OCI-LY7 (cell line): ENCODE measurements at regions not wholly inside any gene's neighbourhood (a gene's known extent, or its start where the extent isn't known, plus 50 kb on each side); places are given as distances from the start of the nearest gene placed in this dataset.

Source experiments
- BruUV-seq: library from RNA; stranded (reverse); fragments of 400-500 nt; replicated peaks from 2 replicates; lab custom pipeline; 2021; lab: Mats Ljungman, UMichigan
- CTCF ChIA-PET: fragments of 300-600 bp; sonication (Branson Sonifier 250); formaldehyde crosslinking; loops from one replicate; lab custom pipeline; 2022; ENCODE audit warnings: antibody characterized with exemption; ENCODE audit not compliant: unreplicated experiment; lab: Charles Lee
- POLR2A ChIA-PET: fragments of 300-600 bp; sonication (Branson Sonifier 250); formaldehyde crosslinking; loops from one replicate; lab custom pipeline; 2022; ENCODE audit warnings: antibody characterized with exemption; lab: Charles Lee
- DNase-seq: peaks from one replicate; pipeline ENCODE4 v3.0.0-alpha.2; 2015; ENCODE audit warnings: low spot score
- H2AFZ ChIP-seq: fragments of 200-600 bp; sonication (generic), shearing (Covaris generic); 2 replicates; pipeline ENCODE4 v1.6.1; 2014; ENCODE audit warnings: mild to moderate bottlenecking, antibody characterized with exemption, low read length, moderate library complexity
- H3K27ac ChIP-seq: fragments of 200-600 bp; sonication (generic); 2 replicates; pipeline ENCODE4 v1.5.1; 2014; ENCODE audit warnings: mixed run types, low read depth, mild to moderate bottlenecking, moderate library complexity, low read length, inconsistent platforms; ENCODE audit not compliant: poor library complexity, severe bottlenecking
- H3K36me3 ChIP-seq: fragments of 200-600 bp; sonication (generic); 2 replicates; pipeline ENCODE4 v1.6.1; 2014; ENCODE audit warnings: mild to moderate bottlenecking, antibody characterized with exemption, low read length, moderate library complexity, mixed read lengths; ENCODE audit not compliant: insufficient read depth
- H3K4me1 ChIP-seq: fragments of 200-600 bp; sonication (generic); 2 replicates; pipeline ENCODE4 v1.5.1; 2014; ENCODE audit warnings: mild to moderate bottlenecking, low read length; ENCODE audit not compliant: insufficient read depth, poor library complexity, severe bottlenecking
- H3K4me2 ChIP-seq: fragments of 200-600 bp; sonication (generic); 2 replicates; pipeline ENCODE4 v1.6.1; 2014; ENCODE audit warnings: mild to moderate bottlenecking, low read length
- H3K4me3 ChIP-seq: fragments of 200-600 bp; sonication (generic); 2 replicates; pipeline ENCODE4 v1.5.1; 2014; ENCODE audit warnings: mild to moderate bottlenecking, low read depth, low read length; ENCODE audit not compliant: poor library complexity, severe bottlenecking
- H3K79me2 ChIP-seq: fragments of 200-600 bp; sonication (generic); 2 replicates; pipeline ENCODE4 v1.6.1; 2016; ENCODE audit warnings: low read depth, mild to moderate bottlenecking, low read length, moderate library complexity, mixed read lengths; ENCODE audit not compliant: insufficient read depth
- H3K9me2 ChIP-seq: fragments of 200-600 bp; sonication (generic); 2 replicates; pipeline ENCODE4 v1.6.1; 2016; ENCODE audit warnings: mild to moderate bottlenecking, low read length, mixed read lengths; ENCODE audit not compliant: insufficient read depth
- H3K9me3 ChIP-seq: fragments of 200-600 bp; sonication (generic); 2 replicates; pipeline ENCODE4 v1.6.1; 2014; ENCODE audit warnings: mild to moderate bottlenecking, mixed run types, low read length, mixed read lengths
- H4K20me1 ChIP-seq: fragments of 200-600 bp; sonication (generic); 2 replicates; pipeline ENCODE4 v1.6.1; 2014; ENCODE audit warnings: mild to moderate bottlenecking, antibody characterized with exemption, low read length, moderate library complexity, mixed read lengths; ENCODE audit not compliant: insufficient read depth
- CTCF ChIP-seq: fragments of 200-600 bp; sonication (generic); conservative IDR thresholded peaks from 2 replicates; pipeline ENCODE4 v1.5.1; 2014; ENCODE audit warnings: mild to moderate bottlenecking, antibody characterized with exemption, low read length, moderate library complexity, mixed read lengths
- EZH2phosphoT487 ChIP-seq: fragments of 200-600 bp; sonication (generic); IDR thresholded peaks from 2 replicates; pipeline ENCODE4 v1.6.1; 2018; ENCODE audit warnings: low read depth, borderline replicate concordance, mild to moderate bottlenecking, mixed run types, antibody characterized with exemption, low read length, moderate library complexity, mixed read lengths
- intact Hi-C: fragments of 100-400 bp; cut with micrococcal nuclease; formaldehyde crosslinking; loops from one replicate; pipeline ENCODE4 v1.10.0; 2022; ENCODE audit not compliant: unreplicated experiment

- intact Hi-C loops = no loop called here
- no peak for TF ChIP-seq CTCF
- no peak for TF ChIP-seq EZH2phosphoT487
- no peak for DNase-seq
- Histone ChIP-seq H3K4me1 (no peaks in the 10 kb centered on the region), H3K9me3 (no peaks in the 10 kb centered on the region), H2AFZ (no peak overlapping the region), H3K9me2 (no peaks in the 10 kb centered on the region), H3K27ac (no peak overlapping the region), H3K79me2 (no peaks in the 10 kb centered on the region), H3K4me3 (no peak overlapping the region), H3K36me3 (no peaks in the 10 kb centered on the region), H4K20me1 (no peaks in the 10 kb centered on the region), H3K4me2 (no peak overlapping the region)
- ChIA-PET CTCF (no interaction called here), POLR2A (no interaction called here)
- no TSS peak for BruUV-seq
These were observed 980.9 kb upstream of the GJE1 start for GRCh38 chr6:141151710-141152417.

DNA sequence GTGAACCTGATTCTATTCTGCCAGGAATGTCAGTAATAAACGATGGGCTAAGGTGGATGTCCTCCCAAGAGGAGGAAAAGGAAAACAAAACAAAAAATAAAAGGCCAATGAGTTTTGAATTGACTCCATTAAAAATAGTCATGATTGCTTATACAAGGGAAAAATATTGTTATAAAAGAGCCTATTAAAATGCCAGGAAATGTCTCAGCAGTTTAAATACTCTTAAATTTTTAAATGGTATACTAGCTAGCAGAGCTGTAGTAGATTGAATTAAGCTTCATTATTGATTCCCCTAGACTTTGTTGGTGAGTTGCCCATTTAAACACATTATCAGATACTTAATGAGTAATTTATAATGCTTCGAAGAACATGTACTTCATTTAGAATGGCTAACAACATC, 990.9 kb upstream of the GJE1 start:
- BruUV-seq = no TSS peak
- Histone ChIP-seq H3K27ac (no peak overlapping the region), H4K20me1 (no peaks in the 10 kb centered on the region), H3K9me3 (no peaks in the 10 kb centered on the region), H2AFZ (no peak overlapping the region), H3K4me1 (no peaks in the 10 kb centered on the region), H3K9me2 (no peaks in the 10 kb centered on the region), H3K4me3 (no peak overlapping the region), H3K4me2 (no peak overlapping the region), H3K79me2 (no peaks in the 10 kb centered on the region), H3K36me3 (no peaks in the 10 kb centered on the region)
- ChIA-PET CTCF (no interaction called here), POLR2A (no interaction called here)
- intact Hi-C loops = no loop called here
- DNase-seq = no peak
- no peak for TF ChIP-seq EZH2phosphoT487
- TF ChIP-seq CTCF = no peak

- TF ChIP-seq CTCF (no peak), EZH2phosphoT487 (no peak)
- no peak overlapping the region for H3K4me2 ChIP-seq
These were observed 991.8 kb upstream of the GJE1 start for GRCh38 chr6:141140905-141141304.

More at GRCh38 chr6:141140905-141141304, 991.8 kb upstream of the GJE1 start:
- Histone ChIP-seq H3K9me2 (no peaks in the 10 kb centered on the region), H3K27ac (no peak overlapping the region), H3K4me3 (no peak overlapping the region), H3K36me3 (no peaks in the 10 kb centered on the region), H3K9me3 (no peaks in the 10 kb centered on the region), H2AFZ (no peak overlapping the region), H3K4me1 (no peaks in the 10 kb centered on the region), H4K20me1 (no peaks in the 10 kb centered on the region), H3K79me2 (no peaks in the 10 kb centered on the region)
- CTCF ChIA-PET = no interaction called here
- intact Hi-C loops = no loop called here
- POLR2A ChIA-PET = interaction anchor here (1.2 kb wide), 1 partner anchor 158 kb away, joined by 3 read pairs; no protein-coding TSS in a partner anchor
- no TSS peak for BruUV-seq
- DNase-seq = no peak
